Progenitor cell of endocrine pancreas (in vitro differentiated cells): ENCODE measurements at regions not wholly inside any gene's neighbourhood (a gene's known extent, or its start where the extent isn't known, plus 50 kb on each side); places are given as distances from the start of the nearest gene placed in this dataset.

Experiments used
- DNase-seq: peaks from one replicate; pipeline ENCODE4 v3.0.0; 2021; ENCODE audit warnings: low spot score; ENCODE audit not compliant: unreplicated experiment
- H3K27ac Mint-ChIP-seq: 2 replicates; pipeline ENCODE4 v1.8.0; 2021; ENCODE audit warnings: mild to moderate bottlenecking, moderate library complexity, mixed read lengths
- H3K27me3 Mint-ChIP-seq: 2 replicates; pipeline ENCODE4 v1.8.0; 2021; ENCODE audit warnings: mixed read lengths
- H3K36me3 Mint-ChIP-seq: 2 replicates; pipeline ENCODE4 v1.8.0; 2022; ENCODE audit warnings: mixed read lengths; ENCODE audit not compliant: insufficient read depth
- H3K4me1 Mint-ChIP-seq: 2 replicates; pipeline ENCODE4 v1.8.0; 2021; ENCODE audit warnings: low read depth, mixed read lengths
- H3K4me3 Mint-ChIP-seq: 2 replicates; pipeline ENCODE4 v1.8.0; 2021; ENCODE audit warnings: low read depth, mild to moderate bottlenecking, moderate library complexity, mixed read lengths
- H3K9me3 Mint-ChIP-seq: 2 replicates; pipeline ENCODE4 v1.8.0; 2021; ENCODE audit warnings: low read depth, mixed read lengths
- TF ChIP-seq, protein P1 (sequence below): fragments of 200-600 bp; sonication (generic); IDR thresholded peaks from one replicate; pipeline ENCODE4 v1.5.0; 2021; ENCODE audit warnings: antibody characterized with exemption, mild to moderate bottlenecking; ENCODE audit not compliant: unreplicated experiment

GRCh38 chr19:8893419-8893818, 61.2 kb downstream of the MBD3L1 start:
- Mint-ChIP-seq H3K4me3 (no peak overlapping the region), H3K9me3 (peaks cover 4% of the 10 kb centered on the region), H3K4me1 (no peaks in the 10 kb centered on the region), H3K36me3 (no peaks in the 10 kb centered on the region), H3K27ac (no peak overlapping the region), H3K27me3 (no peaks in the 10 kb centered on the region)
- TF ChIP-seq, protein P1, sequence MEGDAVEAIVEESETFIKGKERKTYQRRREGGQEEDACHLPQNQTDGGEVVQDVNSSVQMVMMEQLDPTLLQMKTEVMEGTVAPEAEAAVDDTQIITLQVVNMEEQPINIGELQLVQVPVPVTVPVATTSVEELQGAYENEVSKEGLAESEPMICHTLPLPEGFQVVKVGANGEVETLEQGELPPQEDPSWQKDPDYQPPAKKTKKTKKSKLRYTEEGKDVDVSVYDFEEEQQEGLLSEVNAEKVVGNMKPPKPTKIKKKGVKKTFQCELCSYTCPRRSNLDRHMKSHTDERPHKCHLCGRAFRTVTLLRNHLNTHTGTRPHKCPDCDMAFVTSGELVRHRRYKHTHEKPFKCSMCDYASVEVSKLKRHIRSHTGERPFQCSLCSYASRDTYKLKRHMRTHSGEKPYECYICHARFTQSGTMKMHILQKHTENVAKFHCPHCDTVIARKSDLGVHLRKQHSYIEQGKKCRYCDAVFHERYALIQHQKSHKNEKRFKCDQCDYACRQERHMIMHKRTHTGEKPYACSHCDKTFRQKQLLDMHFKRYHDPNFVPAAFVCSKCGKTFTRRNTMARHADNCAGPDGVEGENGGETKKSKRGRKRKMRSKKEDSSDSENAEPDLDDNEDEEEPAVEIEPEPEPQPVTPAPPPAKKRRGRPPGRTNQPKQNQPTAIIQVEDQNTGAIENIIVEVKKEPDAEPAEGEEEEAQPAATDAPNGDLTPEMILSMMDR: no peak
- DNase-seq: no peak

DNA sequence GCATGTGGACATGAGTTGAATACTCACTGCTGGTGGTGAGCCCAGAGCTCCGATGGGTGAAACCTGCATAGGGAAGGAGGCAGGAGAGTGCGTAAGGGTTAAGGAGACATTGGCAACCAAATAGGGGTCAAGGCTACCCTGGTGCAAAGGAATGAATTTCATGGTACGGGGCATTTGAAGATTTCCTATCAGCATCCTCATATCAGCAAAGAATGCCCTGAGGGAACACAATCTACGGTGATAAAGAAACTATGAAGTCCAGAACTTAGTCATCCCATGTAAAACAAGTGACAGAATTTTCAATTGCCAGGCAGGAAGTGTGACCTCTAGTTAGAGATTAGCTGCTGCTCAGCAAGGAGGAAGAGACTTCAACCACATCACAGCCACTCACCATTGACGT, 64.9 kb downstream of the MBD3L1 start:
- peaks cover 4% of the 10 kb centered on the region for H3K9me3 Mint-ChIP-seq
- H3K27me3 Mint-ChIP-seq: no peaks in the 10 kb centered on the region
- no peak overlapping the region for H3K27ac Mint-ChIP-seq
- no peaks in the 10 kb centered on the region for H3K4me1 Mint-ChIP-seq
- TF ChIP-seq, protein P1: no peak
- H3K4me3 Mint-ChIP-seq: no peak overlapping the region
- DNase-seq: no peak
- H3K36me3 Mint-ChIP-seq: no peaks in the 10 kb centered on the region

DNA sequence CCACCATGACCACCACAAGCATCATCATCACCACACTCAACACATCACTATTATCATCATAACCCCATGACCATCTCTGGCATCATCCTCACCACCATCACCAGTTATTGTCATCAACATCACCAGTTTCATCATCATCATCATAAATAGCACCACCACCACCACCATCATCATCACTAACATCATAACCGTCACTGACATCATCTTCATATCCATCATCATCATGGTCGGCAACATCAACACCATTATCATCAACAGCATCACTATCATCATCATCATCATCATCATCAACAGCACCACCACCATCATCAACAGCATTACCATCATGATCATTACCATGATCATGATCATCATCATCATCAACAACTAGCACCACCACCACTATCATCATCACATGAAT, 67.2 kb downstream of the MBD3L1 start:
- peaks cover 4% of the 10 kb centered on the region for H3K9me3 Mint-ChIP-seq
- H3K4me3 Mint-ChIP-seq: no peak overlapping the region

GRCh38 chr19:8900421-8900820, 68.2 kb downstream of the MBD3L1 start:
- Mint-ChIP-seq H3K4me1 (no peaks in the 10 kb centered on the region), H3K36me3 (no peaks in the 10 kb centered on the region), H3K4me3 (no peak overlapping the region), H3K27me3 (no peaks in the 10 kb centered on the region), H3K9me3 (peaks cover 4% of the 10 kb centered on the region), H3K27ac (no peak overlapping the region)
- no peak for DNase-seq
- TF ChIP-seq, protein P1: no peak

More for the DNA sequence above, 67.2 kb downstream of the MBD3L1 start:
- Mint-ChIP-seq H3K27ac (no peak overlapping the region), H3K27me3 (no peaks in the 10 kb centered on the region), H3K36me3 (no peaks in the 10 kb centered on the region), H3K4me1 (no peaks in the 10 kb centered on the region)
- no peak for DNase-seq
- TF ChIP-seq, protein P1: no peak

GRCh38 chr19:8902520-8902919, 70.3 kb downstream of the MBD3L1 start:
- TF ChIP-seq, protein P1: no peak
- no peaks in the 10 kb centered on the region for H3K27me3 Mint-ChIP-seq
- no peak for DNase-seq
- no peaks in the 10 kb centered on the region for H3K4me1 Mint-ChIP-seq
- H3K27ac Mint-ChIP-seq: no peak overlapping the region
- peaks cover 13% of the 10 kb centered on the region for H3K9me3 Mint-ChIP-seq
- no peaks in the 10 kb centered on the region for H3K36me3 Mint-ChIP-seq
- H3K4me3 Mint-ChIP-seq: no peak overlapping the region
